B cell (primary cell): ENCODE measurements at regions not wholly inside any gene's neighbourhood (a gene's known extent, or its start where the extent isn't known, plus 50 kb on each side); places are given as distances from the start of the nearest gene placed in this dataset.

Source experiments
- CTCF ChIP-seq: fragments of 200-600 bp; IDR thresholded peaks from one replicate; pipeline ENCODE4 v1.8.0; 2022; ENCODE audit warnings: antibody characterized with exemption, mild to moderate bottlenecking
- EZH2 ChIP-seq: IDR thresholded peaks from 2 replicates; pipeline ENCODE4 v1.6.1; 2012; ENCODE audit warnings: borderline replicate concordance, low read depth, mild to moderate bottlenecking, moderate library complexity, low read length; ENCODE audit not compliant: insufficient read depth, poor library complexity, severe bottlenecking

- TF ChIP-seq EZH2 (no peak), CTCF (no peak)
Observed at GRCh38 chr6:143614235-143614634, 63.5 kb upstream of the PHACTR2 start.
